K562 (cell line): ENCODE measurements at regions not wholly inside any gene's neighbourhood (a gene's known extent, or its start where the extent isn't known, plus 50 kb on each side); places are given as distances from the start of the nearest gene placed in this dataset.
A peak's percentile ranks its signal among the peaks of the same experiment; 100 is the strongest.

Experiments used
- ATF7 ChIP-seq: fragments of 450-650 bp; IDR thresholded peaks from 2 replicates; pipeline ENCODE4 v1.7.1; 2014; ENCODE audit warnings: mild to moderate bottlenecking, moderate library complexity
- C11orf30 ChIP-seq: fragments of 450-650 bp; IDR thresholded peaks from 2 replicates; pipeline ENCODE4 v1.6.1; 2016; ENCODE audit warnings: low read depth, mild to moderate bottlenecking
- CBFA2T2 ChIP-seq: fragments of 450-650 bp; conservative IDR thresholded peaks from 2 replicates; pipeline ENCODE4 v1.6.1; 2017; ENCODE audit warnings: mild to moderate bottlenecking
- CHD4 ChIP-seq: fragments of 200-600 bp; sonication (generic); IDR thresholded peaks from 3 replicates; pipeline ENCODE4 v1.6.1; 2012; ENCODE audit warnings: low read depth, mild to moderate bottlenecking, mixed read lengths, low read length, inconsistent platforms; ENCODE audit not compliant: insufficient read depth, insufficient replicate concordance, poor library complexity, severe bottlenecking
- CREM ChIP-seq: IDR thresholded peaks from 2 replicates; pipeline ENCODE4 v1.6.1; 2014; ENCODE audit warnings: antibody characterized with exemption, low read depth
- CTBP1 ChIP-seq: fragments of 450-650 bp; IDR thresholded peaks from 2 replicates; pipeline ENCODE4 v1.6.1; 2016; ENCODE audit warnings: borderline replicate concordance
- ETV1 ChIP-seq: fragments of 450-650 bp; conservative IDR thresholded peaks from 2 replicates; pipeline ENCODE4 v1.6.1; 2016; ENCODE audit warnings: missing genetic modification characterization, control low read depth, low read depth, missing compliant biosample characterization
- HDAC2 ChIP-seq: fragments of 450-650 bp; IDR thresholded peaks from 2 replicates; pipeline ENCODE4 v1.6.1; 2016; ENCODE audit warnings: mild to moderate bottlenecking
- LCOR ChIP-seq: sonication (generic); formaldehyde crosslinking; IDR thresholded peaks from 2 replicates; pipeline ENCODE4 v1.8.0; 2022; ENCODE audit warnings: mild to moderate bottlenecking, missing genetic modification reagents
- LEF1 ChIP-seq: fragments of 450-650 bp; IDR thresholded peaks from 2 replicates; pipeline ENCODE4 v1.6.1; 2016; ENCODE audit warnings: mild to moderate bottlenecking
- NFRKB ChIP-seq: fragments of 450-650 bp; IDR thresholded peaks from 2 replicates; pipeline ENCODE4 v1.6.1; 2016; ENCODE audit warnings: low read depth
- NR2C2 ChIP-seq, 2 experiments: fragments of 200-800 bp in 1 of 2; sonication (Bioruptor generic) in 1 of 2; sonication (generic) in 1 of 2; formaldehyde crosslinking in 1 of 2; IDR thresholded peaks; 2 replicates each; pipeline versions ENCODE4 v1.6.1 to v1.8.0; 2016 to 2022; ENCODE audit warnings: mild to moderate bottlenecking in 1 of 2, missing compliant biosample characterization in 1 of 2, missing genetic modification characterization in 1 of 2, missing genetic modification reagents in 1 of 2
- SRSF1 ChIP-seq: fragments of 200-400 bp; formaldehyde crosslinking; IDR thresholded peaks from 2 replicates; pipeline ENCODE4 v1.6.1; 2017; ENCODE audit warnings: mild to moderate bottlenecking, low read depth, low read length, moderate library complexity
- TAL1 ChIP-seq: fragments of 450-650 bp; IDR thresholded peaks from 2 replicates; pipeline ENCODE4 v1.6.1; 2016; ENCODE audit warnings: mild to moderate bottlenecking
- XRCC5 ChIP-seq: fragments of 200-400 bp; formaldehyde crosslinking; IDR thresholded peaks from 2 replicates; pipeline ENCODE4 v1.6.1; 2017; ENCODE audit warnings: low read depth, mild to moderate bottlenecking, low read length
- ZNF785 ChIP-seq: fragments of 250-450 bp; sonication (Bioruptor Pico); IDR thresholded peaks from 2 replicates; pipeline ENCODE4 v1.4.0; 2020; ENCODE audit warnings: mild to moderate bottlenecking
- TF ChIP-seq, protein P1 (sequence below), 2 experiments: fragments of 450-650 bp; formaldehyde crosslinking in 1 of 2; IDR thresholded peaks; 2 replicates each; pipeline versions ENCODE4 v1.4.0 to v1.6.1; 2014 to 2020; ENCODE audit warnings: mild to moderate bottlenecking in 2 of 2, borderline replicate concordance in 1 of 2, low read depth in 1 of 2
- TF ChIP-seq, protein P2 (sequence below): sonication (generic); formaldehyde crosslinking; IDR thresholded peaks from 2 replicates; pipeline ENCODE4 v1.8.0; 2022; ENCODE audit warnings: missing genetic modification reagents, mild to moderate bottlenecking, moderate library complexity, borderline replicate concordance

DNA sequence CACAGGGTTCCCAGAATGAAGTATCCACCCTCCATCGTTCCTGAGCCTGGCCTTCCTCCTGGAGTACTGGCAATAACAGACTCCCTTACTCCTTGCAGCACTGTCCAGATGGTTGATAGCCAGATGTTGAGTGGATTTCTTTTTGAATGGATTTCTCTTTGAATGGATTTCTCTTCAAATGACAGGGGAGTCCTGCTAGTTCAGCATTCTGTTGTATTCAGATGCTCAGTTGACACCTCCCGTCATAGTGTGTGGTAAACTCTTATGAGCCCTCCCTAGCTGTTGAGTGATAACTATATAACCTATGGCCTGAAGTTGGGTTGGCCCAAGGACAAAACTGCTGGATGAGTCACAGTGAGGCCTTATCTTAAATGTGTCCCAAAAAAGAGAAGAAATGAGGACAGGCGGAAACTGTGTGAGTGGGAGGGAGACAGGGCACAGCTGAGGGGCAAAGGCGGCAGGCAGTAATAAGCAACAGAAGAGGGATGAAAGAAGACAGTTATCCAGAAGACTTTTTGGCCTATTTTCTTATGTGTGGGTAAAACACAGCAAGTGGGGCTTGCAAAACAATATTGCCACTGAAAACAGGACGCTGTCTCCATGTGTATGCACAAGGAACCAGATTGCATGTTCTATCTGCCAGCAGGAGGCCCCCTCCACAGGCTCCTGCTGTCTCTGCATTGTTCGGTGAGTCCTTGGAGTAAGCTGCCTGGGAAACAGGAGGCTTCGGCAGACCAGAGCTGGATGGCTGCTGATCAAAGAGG is 209.5 kb upstream of the S1PR3 start (continued):
- TF ChIP-seq C11orf30 (peak; percentile 49; the same call in 1 of the 2 replicates), CBFA2T2 (peak; percentile 57), XRCC5 (0 out of 2 replicates have a peak, but pooled peaks have one; percentile 8), HDAC2 (no peak), NFRKB (no peak), TAL1 (peak; percentile 43), NR2C2 (CRISPR knock-in tag; IDR thresholded peaks at IDR 0.05) (no peak), NR2C2 (tag; IDR thresholded peaks at IDR 0.05) (peak; percentile 70), ZNF785 (no peak), CHD4 (no peak), CTBP1 (peak; percentile 88), ETV1 (peak; percentile 60; the same call in 1 of the 2 replicates), LCOR (CRISPR knock-in tag) (peak; percentile 99), CREM (peak; percentile 32; the same call in 1 of the 2 replicates), ATF7 (peak; percentile 79), SRSF1 (no peak), LEF1 (peak; percentile 77)
- TF ChIP-seq, protein P1, sequence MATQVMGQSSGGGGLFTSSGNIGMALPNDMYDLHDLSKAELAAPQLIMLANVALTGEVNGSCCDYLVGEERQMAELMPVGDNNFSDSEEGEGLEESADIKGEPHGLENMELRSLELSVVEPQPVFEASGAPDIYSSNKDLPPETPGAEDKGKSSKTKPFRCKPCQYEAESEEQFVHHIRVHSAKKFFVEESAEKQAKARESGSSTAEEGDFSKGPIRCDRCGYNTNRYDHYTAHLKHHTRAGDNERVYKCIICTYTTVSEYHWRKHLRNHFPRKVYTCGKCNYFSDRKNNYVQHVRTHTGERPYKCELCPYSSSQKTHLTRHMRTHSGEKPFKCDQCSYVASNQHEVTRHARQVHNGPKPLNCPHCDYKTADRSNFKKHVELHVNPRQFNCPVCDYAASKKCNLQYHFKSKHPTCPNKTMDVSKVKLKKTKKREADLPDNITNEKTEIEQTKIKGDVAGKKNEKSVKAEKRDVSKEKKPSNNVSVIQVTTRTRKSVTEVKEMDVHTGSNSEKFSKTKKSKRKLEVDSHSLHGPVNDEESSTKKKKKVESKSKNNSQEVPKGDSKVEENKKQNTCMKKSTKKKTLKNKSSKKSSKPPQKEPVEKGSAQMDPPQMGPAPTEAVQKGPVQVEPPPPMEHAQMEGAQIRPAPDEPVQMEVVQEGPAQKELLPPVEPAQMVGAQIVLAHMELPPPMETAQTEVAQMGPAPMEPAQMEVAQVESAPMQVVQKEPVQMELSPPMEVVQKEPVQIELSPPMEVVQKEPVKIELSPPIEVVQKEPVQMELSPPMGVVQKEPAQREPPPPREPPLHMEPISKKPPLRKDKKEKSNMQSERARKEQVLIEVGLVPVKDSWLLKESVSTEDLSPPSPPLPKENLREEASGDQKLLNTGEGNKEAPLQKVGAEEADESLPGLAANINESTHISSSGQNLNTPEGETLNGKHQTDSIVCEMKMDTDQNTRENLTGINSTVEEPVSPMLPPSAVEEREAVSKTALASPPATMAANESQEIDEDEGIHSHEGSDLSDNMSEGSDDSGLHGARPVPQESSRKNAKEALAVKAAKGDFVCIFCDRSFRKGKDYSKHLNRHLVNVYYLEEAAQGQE (IDR thresholded peaks at IDR 0.05; ENCODE audit: borderline replicate concordance): peak; percentile 47; the same call in 1 of the 2 replicates
- TF ChIP-seq, protein P1 (CRISPR knock-in tag; IDR thresholded peaks at IDR 0.05; ENCODE audit: low read depth): no peak
- TF ChIP-seq, protein P2, sequence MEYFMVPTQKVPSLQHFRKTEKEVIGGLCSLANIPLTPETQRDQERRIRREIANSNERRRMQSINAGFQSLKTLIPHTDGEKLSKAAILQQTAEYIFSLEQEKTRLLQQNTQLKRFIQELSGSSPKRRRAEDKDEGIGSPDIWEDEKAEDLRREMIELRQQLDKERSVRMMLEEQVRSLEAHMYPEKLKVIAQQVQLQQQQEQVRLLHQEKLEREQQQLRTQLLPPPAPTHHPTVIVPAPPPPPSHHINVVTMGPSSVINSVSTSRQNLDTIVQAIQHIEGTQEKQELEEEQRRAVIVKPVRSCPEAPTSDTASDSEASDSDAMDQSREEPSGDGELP: peak; percentile 90
